Frontal cortex (tissue), 3 donors: ENCODE measurements at regions not wholly inside any gene's neighbourhood (a gene's known extent, or its start where the extent isn't known, plus 50 kb on each side); places are given as distances from the start of the nearest gene placed in this dataset.
"Not testable (repeated sequence)": the region's sequence is repeated elsewhere in the genome, so short reads cannot be mapped to it uniquely, and the experiment has no call there.

Experiments used
- DNase-seq, 2 donors: peaks; one replicate each; pipeline ENCODE4 v3.0.0; 2012; ENCODE audit warnings: low spot score in 2 of 2
- FAIRE-seq: peaks from 2 replicates; lab custom pipeline; 2012; peaks lifted over from hg19 to GRCh38; lab: Jason Lieb, UNC
- donor health status: control.
- donor health status: control.
- donor health status: control.

GRCh38 chr17:62161405-62162148 is 96.5 kb upstream of the MED13 start:
- DNase-seq (no peak), FAIRE-seq (no peak)

- no peak for DNase-seq
- FAIRE-seq, result no peak
Observed at GRCh38 chr17:62160816-62161215, 95.7 kb upstream of the MED13 start.

GRCh38 chr17:62159994-62160393 is 94.9 kb upstream of the MED13 start:
- FAIRE-seq, result no peak
- no peak for DNase-seq

- FAIRE-seq (no peak), DNase-seq (no peak)
Observed at GRCh38 chr17:62156949-62157348, 91.9 kb upstream of the MED13 start.

GRCh38 chr17:62154909-62155308 is 89.8 kb upstream of the MED13 start:
- FAIRE-seq, result no peak
- no peak for DNase-seq

GRCh38 chr17:62150471-62150870 is 85.4 kb upstream of the MED13 start:
- no peak for DNase-seq
- no peak for FAIRE-seq

GRCh38 chr17:62149961-62150360 is 84.9 kb upstream of the MED13 start:
- no peak for FAIRE-seq
- no peak for DNase-seq

GRCh38 chr17:62147284-62147683 is 82.2 kb upstream of the MED13 start:
- FAIRE-seq (no peak), DNase-seq (no peak)

- FAIRE-seq (no peak), DNase-seq (no peak)
Observed at GRCh38 chr17:62140836-62141235, 75.8 kb upstream of the MED13 start.

- DNase-seq (no peak), FAIRE-seq (no peak)
Observed at GRCh38 chr17:62140376-62140775, 75.3 kb upstream of the MED13 start.

- FAIRE-seq, result not testable (repeated sequence)
Observed at GRCh38 chr17:62139690-62140354, 74.7 kb upstream of the MED13 start.

GRCh38 chr17:62139141-62139540 is 74.1 kb upstream of the MED13 start:
- FAIRE-seq (no peak), DNase-seq (no peak)

More at GRCh38 chr17:62139690-62140354, 74.7 kb upstream of the MED13 start:
- DNase-seq, result not testable (repeated sequence)

- FAIRE-seq, DNase-seq: not testable (repeated sequence)
Observed at GRCh38 chr17:62138676-62139121, 73.6 kb upstream of the MED13 start.

- not testable (repeated sequence) for DNase-seq, FAIRE-seq
Observed at GRCh38 chr17:62137734-62138624, 72.9 kb upstream of the MED13 start.

GRCh38 chr17:62137013-62137733 is 72.1 kb upstream of the MED13 start:
- FAIRE-seq, DNase-seq: not testable (repeated sequence)

- DNase-seq, result no peak
- FAIRE-seq, result no peak
Observed at GRCh38 chr17:62135742-62136141, 70.7 kb upstream of the MED13 start.

- not testable (repeated sequence) for FAIRE-seq, DNase-seq
Observed at GRCh38 chr17:62135096-62135495, 70.0 kb upstream of the MED13 start.

GRCh38 chr17:62134397-62134796 is 69.3 kb upstream of the MED13 start:
- FAIRE-seq (no peak), DNase-seq (no peak)

- not testable (repeated sequence) for DNase-seq, FAIRE-seq
Observed at GRCh38 chr17:62131271-62131670, 66.2 kb upstream of the MED13 start.

GRCh38 chr17:62130739-62131138 is 65.7 kb upstream of the MED13 start:
- FAIRE-seq (no peak), DNase-seq (no peak)
